ENCODE measurements at regions not wholly inside any gene's neighbourhood (a gene's known extent, or its start where the extent isn't known, plus 50 kb on each side); places are given as distances from the start of the nearest gene placed in this dataset.
"Not testable (repeated sequence)": the region's sequence is repeated elsewhere in the genome, so short reads cannot be mapped to it uniquely, and the experiment has no call there.

DNA sequence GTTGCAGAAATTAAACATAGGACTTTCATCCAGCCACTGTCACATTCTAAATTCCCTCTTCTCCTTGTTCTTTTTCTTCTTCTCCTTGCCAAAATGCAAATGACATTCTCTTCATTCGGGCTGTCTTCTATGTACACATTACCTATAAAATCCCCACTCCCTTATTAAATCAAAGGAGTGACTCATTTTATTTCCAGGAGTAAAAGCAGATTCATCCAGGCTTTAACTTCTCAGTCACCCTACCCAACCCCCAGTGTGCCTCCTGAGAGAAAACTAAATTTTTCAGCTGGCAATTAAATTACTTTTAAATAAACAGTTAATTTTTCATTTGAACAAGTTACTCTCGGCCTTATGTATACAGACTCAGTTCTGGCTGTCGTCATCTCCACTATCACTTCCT, 223.9 kb upstream of the SHH start:
- CTCF ChIA-PET: no interaction called here
- DNase-seq (ENCODE audit: extremely low spot score): no peak
- POLR2A ChIA-PET: no interaction called here
- TF ChIP-seq ARNT (IDR thresholded peaks at IDR 0.05) (no peak), HDGF (IDR thresholded peaks at IDR 0.05; ENCODE audit: borderline replicate concordance) (no peak)

DNA sequence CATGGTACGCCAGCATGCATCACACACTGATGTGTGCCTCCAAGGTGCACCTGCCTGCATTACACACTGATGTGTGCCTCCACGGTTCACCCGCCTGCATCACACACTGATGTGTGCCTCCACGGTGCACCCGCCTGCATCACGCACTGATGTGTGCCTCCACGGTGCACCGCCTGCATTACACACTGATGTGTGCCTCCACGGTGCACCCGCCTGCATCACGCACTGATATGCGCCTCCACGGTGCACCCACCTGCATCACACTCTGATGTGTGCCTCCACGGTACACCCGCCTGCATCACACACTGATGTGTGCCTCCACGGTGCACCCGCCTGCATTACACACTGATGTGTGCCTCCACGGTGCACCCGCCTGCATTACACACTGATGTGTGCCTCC, 223.1 kb upstream of the SHH start:
- CTCF ChIA-PET; POLR2A ChIA-PET; DNase-seq (ENCODE audit: extremely low spot score): not testable (repeated sequence)

DNA sequence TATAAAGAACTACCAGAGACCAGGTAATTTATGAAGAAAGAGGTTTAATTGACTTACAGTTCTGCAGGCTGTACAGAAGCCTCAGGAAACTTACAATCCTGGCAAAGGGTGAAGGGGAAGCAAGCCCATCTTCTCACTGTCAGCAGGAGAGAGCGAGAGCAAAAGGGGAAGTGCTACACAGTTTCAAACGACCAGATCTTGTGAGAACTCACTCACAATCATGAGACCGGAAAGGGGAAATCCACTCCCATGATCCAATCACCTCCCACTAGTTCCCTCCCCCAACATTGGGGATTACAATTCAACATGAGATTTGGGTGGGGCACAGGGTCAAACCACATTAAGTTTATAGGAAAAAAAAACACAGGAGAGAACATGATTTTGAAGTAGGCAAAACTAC, 222.1 kb upstream of the SHH start:
- ChIA-PET CTCF (no interaction called here), POLR2A (no interaction called here)
- DNase-seq (ENCODE audit: extremely low spot score): no peak
- TF ChIP-seq LEF1 (IDR thresholded peaks at IDR 0.05; ENCODE audit: borderline replicate concordance): no peak
- TF ChIP-seq TARDBP (IDR thresholded peaks at IDR 0.05): no peak
- no peak for TF ChIP-seq ELF4 (IDR thresholded peaks at IDR 0.05)
- TF ChIP-seq FOXM1 (IDR thresholded peaks at IDR 0.05; ENCODE audit: borderline replicate concordance): no peak
- no peak for TF ChIP-seq HDGF (IDR thresholded peaks at IDR 0.05; ENCODE audit: borderline replicate concordance)
- no peak for TF ChIP-seq FOXA1 (IDR thresholded peaks at IDR 0.05)
- TF ChIP-seq SP1 (IDR thresholded peaks at IDR 0.05): no peak
- TF ChIP-seq NFRKB (IDR thresholded peaks at IDR 0.05): no peak
- no peak for TF ChIP-seq ARNT (IDR thresholded peaks at IDR 0.05)
- no peak for TF ChIP-seq BHLHE40 (IDR thresholded peaks at IDR 0.05; ENCODE audit: borderline replicate concordance)
- no peak for TF ChIP-seq ZNF384 (IDR thresholded peaks at IDR 0.05)
- TF ChIP-seq L3MBTL2 (conservative IDR thresholded peaks at IDR 0.05): no peak
- TF ChIP-seq FOXK2 (IDR thresholded peaks at IDR 0.05): no peak
- TF ChIP-seq SUZ12 (IDR thresholded peaks at IDR 0.05): no peak
- TF ChIP-seq, protein P1, sequence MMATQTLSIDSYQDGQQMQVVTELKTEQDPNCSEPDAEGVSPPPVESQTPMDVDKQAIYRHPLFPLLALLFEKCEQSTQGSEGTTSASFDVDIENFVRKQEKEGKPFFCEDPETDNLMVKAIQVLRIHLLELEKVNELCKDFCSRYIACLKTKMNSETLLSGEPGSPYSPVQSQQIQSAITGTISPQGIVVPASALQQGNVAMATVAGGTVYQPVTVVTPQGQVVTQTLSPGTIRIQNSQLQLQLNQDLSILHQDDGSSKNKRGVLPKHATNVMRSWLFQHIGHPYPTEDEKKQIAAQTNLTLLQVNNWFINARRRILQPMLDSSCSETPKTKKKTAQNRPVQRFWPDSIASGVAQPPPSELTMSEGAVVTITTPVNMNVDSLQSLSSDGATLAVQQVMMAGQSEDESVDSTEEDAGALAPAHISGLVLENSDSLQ (IDR thresholded peaks at IDR 0.05): no peak
- TF ChIP-seq CTBP1 (IDR thresholded peaks at IDR 0.05; ENCODE audit: borderline replicate concordance): no peak

DNA sequence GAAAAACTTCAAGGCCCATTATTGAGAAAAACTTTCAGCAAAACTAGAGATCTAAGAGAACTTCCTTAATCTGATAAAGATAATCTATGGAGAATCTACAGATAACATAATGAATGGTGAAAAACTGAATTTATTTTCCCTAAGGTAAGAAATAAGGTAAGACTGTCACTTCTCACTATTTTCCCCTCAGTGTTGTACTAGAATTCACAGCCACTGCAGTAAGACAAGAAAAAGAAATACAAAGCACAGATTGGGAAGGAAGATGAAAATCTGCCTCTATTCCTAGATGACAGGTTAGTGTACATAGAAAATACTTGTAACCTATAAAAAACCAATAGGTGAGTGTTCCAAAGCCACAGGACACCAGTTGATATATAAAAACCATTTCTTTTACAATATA, 220.7 kb upstream of the SHH start:
- no peak for TF ChIP-seq SUZ12 (IDR thresholded peaks at IDR 0.05)
- no peak for TF ChIP-seq CTBP1 (IDR thresholded peaks at IDR 0.05; ENCODE audit: borderline replicate concordance)
- no peak for TF ChIP-seq TARDBP (IDR thresholded peaks at IDR 0.05)
- no peak for TF ChIP-seq ELF4 (IDR thresholded peaks at IDR 0.05)
- no peak for TF ChIP-seq HDGF (IDR thresholded peaks at IDR 0.05; ENCODE audit: borderline replicate concordance)
- no peak for TF ChIP-seq FOXK2 (IDR thresholded peaks at IDR 0.05)
- TF ChIP-seq, protein P1 (IDR thresholded peaks at IDR 0.05): no peak
- no peak for TF ChIP-seq FOXM1 (IDR thresholded peaks at IDR 0.05; ENCODE audit: borderline replicate concordance)
- no peak for TF ChIP-seq L3MBTL2 (conservative IDR thresholded peaks at IDR 0.05)
- TF ChIP-seq FOXA1 (IDR thresholded peaks at IDR 0.05): no peak
- no peak for TF ChIP-seq BHLHE40 (IDR thresholded peaks at IDR 0.05; ENCODE audit: borderline replicate concordance)
- no peak for TF ChIP-seq NFRKB (IDR thresholded peaks at IDR 0.05)
- no peak for TF ChIP-seq SP1 (IDR thresholded peaks at IDR 0.05)
- no peak for TF ChIP-seq ARNT (IDR thresholded peaks at IDR 0.05)
- no peak for TF ChIP-seq LEF1 (IDR thresholded peaks at IDR 0.05; ENCODE audit: borderline replicate concordance)
- TF ChIP-seq ZNF384 (IDR thresholded peaks at IDR 0.05): no peak
- CTCF ChIA-PET: no interaction called here
- POLR2A ChIA-PET: no interaction called here
- DNase-seq (ENCODE audit: extremely low spot score): no peak

DNA sequence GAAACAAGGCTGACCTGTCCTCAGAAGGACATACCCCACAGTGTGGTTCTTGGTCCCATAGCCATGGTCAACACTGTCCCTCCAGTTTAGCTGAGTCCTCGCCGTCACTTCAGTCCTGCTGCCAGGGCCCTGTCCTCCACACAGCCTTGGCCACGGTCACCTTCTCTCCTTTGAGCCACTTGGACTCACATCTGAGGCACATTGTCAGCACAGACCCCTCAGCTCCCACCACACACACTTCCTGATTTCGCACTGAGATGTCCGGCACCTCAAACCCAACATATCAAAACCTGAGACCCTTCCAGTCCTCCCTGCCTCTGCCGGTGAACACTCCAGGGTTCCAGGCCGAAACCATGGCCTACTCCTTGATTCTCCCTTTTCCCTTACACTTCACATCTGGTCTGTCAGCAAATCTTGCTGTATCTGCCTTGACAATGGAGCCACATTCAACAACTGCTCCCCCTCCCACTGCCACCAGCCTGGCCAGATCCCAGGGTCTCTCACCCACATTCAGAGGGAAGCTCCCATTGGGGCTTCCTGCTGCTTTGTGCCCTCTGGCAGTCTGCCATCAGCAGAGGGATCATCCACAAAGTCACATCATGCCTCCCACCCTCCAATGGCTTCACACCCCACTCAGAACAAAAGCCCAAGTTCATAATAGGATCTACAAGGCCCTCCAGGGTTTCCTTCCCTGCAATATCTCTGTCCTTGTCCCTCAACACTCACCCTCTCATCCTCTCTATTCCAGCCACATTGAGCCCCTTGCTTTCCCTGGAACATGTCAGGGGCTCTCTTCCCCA, 219.6 kb upstream of the SHH start:
- POLR2A ChIA-PET: no interaction called here

DNA sequence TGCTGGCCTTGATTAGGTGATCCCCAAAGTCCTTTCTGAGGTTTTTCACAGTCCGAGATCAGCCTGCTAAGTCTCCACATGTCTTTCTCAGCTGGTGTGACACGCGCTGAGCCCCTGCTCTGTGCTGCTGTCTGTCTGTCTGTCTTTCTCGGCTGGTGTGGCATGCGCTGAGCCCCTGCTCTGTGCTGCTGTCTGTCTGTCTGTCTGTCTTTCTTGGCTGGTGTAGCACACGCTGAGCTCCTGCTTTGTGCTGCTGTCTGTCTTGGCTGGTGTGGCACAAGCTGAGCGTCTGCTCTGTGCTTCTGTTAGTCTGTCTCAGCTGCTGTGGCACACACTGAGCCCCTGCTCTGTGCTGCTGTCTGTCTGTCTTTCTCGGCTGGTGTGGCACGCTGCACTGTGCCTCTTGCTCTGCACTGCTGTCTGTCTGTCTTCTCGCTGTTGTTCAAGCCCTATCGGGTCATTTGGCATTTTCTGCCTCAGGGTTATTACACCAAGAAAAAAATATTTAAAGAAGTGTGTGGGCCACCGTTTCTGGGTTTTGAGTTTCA, 217.3 kb upstream of the SHH start:
- DNase-seq (ENCODE audit: extremely low spot score): no peak
- CTCF ChIA-PET: no interaction called here
- POLR2A ChIA-PET: no interaction called here
- TF ChIP-seq ELF4 (IDR thresholded peaks at IDR 0.05): no peak
- TF ChIP-seq ZNF384 (IDR thresholded peaks at IDR 0.05): no peak
- TF ChIP-seq FOXA1 (IDR thresholded peaks at IDR 0.05): no peak
- TF ChIP-seq HDGF (IDR thresholded peaks at IDR 0.05; ENCODE audit: borderline replicate concordance): no peak
- TF ChIP-seq TARDBP (IDR thresholded peaks at IDR 0.05): no peak
- TF ChIP-seq LEF1 (IDR thresholded peaks at IDR 0.05; ENCODE audit: borderline replicate concordance): no peak
- no peak for TF ChIP-seq FOXK2 (IDR thresholded peaks at IDR 0.05)
- TF ChIP-seq SUZ12 (IDR thresholded peaks at IDR 0.05): no peak
- no peak for TF ChIP-seq NFRKB (IDR thresholded peaks at IDR 0.05)
- TF ChIP-seq ARNT (IDR thresholded peaks at IDR 0.05): no peak

More for the DNA sequence above, 219.6 kb upstream of the SHH start:
- TF ChIP-seq ELF4 (IDR thresholded peaks at IDR 0.05) (no peak), LEF1 (IDR thresholded peaks at IDR 0.05; ENCODE audit: borderline replicate concordance) (no peak), TARDBP (IDR thresholded peaks at IDR 0.05) (no peak)
- DNase-seq (ENCODE audit: extremely low spot score): no peak
- CTCF ChIA-PET: no interaction called here

DNA sequence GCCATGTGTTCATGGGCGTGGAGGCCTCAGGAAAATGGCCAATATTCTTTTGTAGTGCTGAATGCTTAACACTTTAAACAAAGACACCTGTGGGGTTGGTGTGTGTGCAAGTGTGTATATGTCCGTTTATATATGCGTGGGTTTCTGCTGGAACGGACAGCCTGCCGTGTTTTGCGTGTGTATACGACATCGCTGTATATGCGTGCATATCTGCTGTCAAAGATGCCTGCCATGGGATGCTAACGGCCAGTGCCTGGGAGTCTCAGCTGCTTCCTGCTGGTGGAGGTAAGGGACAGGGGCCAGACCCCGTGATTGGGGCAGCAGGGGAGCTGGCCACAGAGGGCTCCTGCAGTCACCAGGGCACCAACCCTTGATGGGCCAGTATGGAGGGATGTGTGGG, 216.3 kb upstream of the SHH start:
- CTCF ChIA-PET: no interaction called here
- DNase-seq (ENCODE audit: extremely low spot score): no peak
- POLR2A ChIA-PET: no interaction called here
- TF ChIP-seq FOXA1 (IDR thresholded peaks at IDR 0.05) (no peak), LEF1 (IDR thresholded peaks at IDR 0.05; ENCODE audit: borderline replicate concordance) (no peak), NFRKB (IDR thresholded peaks at IDR 0.05) (no peak), CTBP1 (IDR thresholded peaks at IDR 0.05; ENCODE audit: borderline replicate concordance) (no peak), SUZ12 (IDR thresholded peaks at IDR 0.05) (no peak), FOXM1 (IDR thresholded peaks at IDR 0.05; ENCODE audit: borderline replicate concordance) (no peak), ARNT (IDR thresholded peaks at IDR 0.05) (no peak), TARDBP (IDR thresholded peaks at IDR 0.05) (no peak), ELF4 (IDR thresholded peaks at IDR 0.05) (no peak), ZNF384 (IDR thresholded peaks at IDR 0.05) (no peak), HDGF (IDR thresholded peaks at IDR 0.05; ENCODE audit: borderline replicate concordance) (no peak), FOXK2 (IDR thresholded peaks at IDR 0.05) (no peak)
- TF ChIP-seq, protein P1 (IDR thresholded peaks at IDR 0.05): no peak
